Thoracic aorta (tissue), 2 donors: ENCODE measurements at regions not wholly inside any gene's neighbourhood (a gene's known extent, or its start where the extent isn't known, plus 50 kb on each side); places are given as distances from the start of the nearest gene placed in this dataset.

ENCODE experiments used
- ATAC-seq: fragments of 150-250 bp; one replicate; pipeline ENCODE4 v1.8.0; 2017; ENCODE audit warnings: low read depth; ENCODE audit not compliant: insufficient number of reproducible peaks, low FRiP score
- DNase-seq: peaks from one replicate; pipeline ENCODE4 v3.0.0-alpha.2; 2020; ENCODE audit warnings: low spot score
- H3K27ac ChIP-seq, 2 donors: fragments of 200-600 bp; sonication (generic); 1 replicate in 1 of 2; 2 replicates in 1 of 2; pipeline ENCODE4 v1.5.1; 2016; ENCODE audit warnings: mild to moderate bottlenecking in 2 of 2, moderate library complexity in 2 of 2
- H3K27me3 ChIP-seq: fragments of 200-600 bp; sonication (generic); replicated peaks from 2 replicates; pipeline ENCODE4 v1.6.0; 2016; ENCODE audit warnings: mild to moderate bottlenecking; ENCODE audit not compliant: insufficient read depth
- H3K36me3 ChIP-seq: fragments of 200-600 bp; sonication (generic); one replicate; pipeline ENCODE4 v1.5.1; 2016
- H3K4me1 ChIP-seq, 2 donors: fragments of 200-600 bp; sonication (generic); 1 replicate in 1 of 2; 2 replicates in 1 of 2; pipeline versions ENCODE4 v1.5.1 to v1.6.0; 2016; ENCODE audit warnings: low read depth in 2 of 2, mild to moderate bottlenecking in 1 of 2; ENCODE audit not compliant: control insufficient read depth in 1 of 2
- H3K4me3 ChIP-seq: fragments of 200-600 bp; sonication (generic); 2 replicates; pipeline ENCODE4 v1.5.1; 2016; ENCODE audit warnings: mild to moderate bottlenecking
- H3K9me3 ChIP-seq: fragments of 200-600 bp; sonication (generic); 2 replicates; pipeline ENCODE4 v1.5.1; 2016
- CTCF ChIP-seq: fragments of 200-600 bp; sonication (generic); IDR thresholded peaks from one replicate; pipeline ENCODE4 v1.5.1; 2019; ENCODE audit warnings: antibody characterized with exemption

GRCh38 chr5:136768457-136768856, 403.1 kb upstream of the TRPC7 start:
- DNase-seq (no peak), ATAC-seq (no peak)
- Histone ChIP-seq H3K36me3 (no peaks in the 10 kb centered on the region), H3K4me1 (no peaks in the 10 kb centered on the region), H3K4me3 (no peak overlapping the region), H3K9me3 (no peaks in the 10 kb centered on the region), H3K27ac (no peak overlapping the region), H3K27me3 (no peaks in the 10 kb centered on the region)
- TF ChIP-seq CTCF: no peak

GRCh38 chr5:136766456-136766855, 401.1 kb upstream of the TRPC7 start:
- no peaks in the 10 kb centered on the region for H3K36me3 ChIP-seq
- H3K4me1 ChIP-seq: no peaks in the 10 kb centered on the region
- no peak for DNase-seq
- TF ChIP-seq CTCF: no peak
- H3K4me3 ChIP-seq: no peak overlapping the region
- H3K9me3 ChIP-seq: no peaks in the 10 kb centered on the region
- no peak overlapping the region for H3K27ac ChIP-seq
- no peak for ATAC-seq
- H3K27me3 ChIP-seq: no peaks in the 10 kb centered on the region

DNA sequence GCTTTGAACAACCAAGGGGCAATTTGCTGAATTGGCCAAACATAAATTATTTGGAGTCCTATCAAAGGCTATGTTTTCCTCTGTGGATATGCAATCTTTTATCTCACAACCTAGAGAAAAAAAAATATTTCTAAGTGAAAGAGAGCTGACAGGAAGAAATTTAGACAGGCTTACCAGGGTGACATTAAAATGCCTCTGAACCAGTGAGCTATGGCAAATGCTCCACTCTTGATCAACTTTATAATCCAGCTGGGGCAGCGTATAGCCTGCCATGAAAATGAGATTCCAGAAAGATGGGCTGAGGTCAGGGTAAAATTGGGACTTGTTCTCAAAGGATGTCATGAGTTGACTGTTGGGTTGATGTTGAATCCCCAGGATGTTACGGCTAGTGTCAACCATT, 399.3 kb upstream of the TRPC7 start:
- H3K9me3 ChIP-seq: no peaks in the 10 kb centered on the region
- no peak for TF ChIP-seq CTCF
- H3K4me1 ChIP-seq: no peaks in the 10 kb centered on the region
- no peak overlapping the region for H3K4me3 ChIP-seq
- DNase-seq (no peak), ATAC-seq (no peak)
- no peaks in the 10 kb centered on the region for H3K27me3 ChIP-seq
- no peaks in the 10 kb centered on the region for H3K36me3 ChIP-seq
- no peak overlapping the region for H3K27ac ChIP-seq

GRCh38 chr5:136763548-136763947, 398.2 kb upstream of the TRPC7 start:
- ATAC-seq (no peak), DNase-seq (no peak)
- H3K9me3 ChIP-seq: no peaks in the 10 kb centered on the region
- H3K27me3 ChIP-seq: no peaks in the 10 kb centered on the region
- no peaks in the 10 kb centered on the region for H3K4me1 ChIP-seq
- H3K36me3 ChIP-seq: no peaks in the 10 kb centered on the region
- TF ChIP-seq CTCF: no peak
- H3K4me3 ChIP-seq: no peak overlapping the region
- H3K27ac ChIP-seq: no peak overlapping the region

DNA sequence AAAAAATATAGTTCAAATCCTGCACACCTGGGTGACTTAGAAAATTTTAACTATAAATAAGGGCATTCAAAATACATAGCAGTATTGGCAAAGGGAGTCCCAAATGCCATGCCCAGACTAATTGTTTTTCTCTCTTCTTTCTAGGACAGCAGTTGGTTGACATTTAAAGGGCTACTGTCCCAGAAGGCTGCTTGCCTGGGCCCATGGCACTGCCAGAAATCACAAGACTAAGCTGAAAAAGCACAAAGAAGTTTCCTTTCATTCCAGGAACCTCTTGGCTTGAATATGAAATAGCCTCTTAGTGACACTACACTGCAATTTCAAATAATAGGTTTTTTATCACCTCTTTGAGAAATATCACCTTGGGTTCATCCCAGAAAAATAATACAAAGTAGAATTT, 388.9 kb upstream of the TRPC7 start:
- Histone ChIP-seq H3K27ac (no peak overlapping the region), H3K27me3 (no peaks in the 10 kb centered on the region), H3K36me3 (no peaks in the 10 kb centered on the region), H3K4me3 (no peak overlapping the region), H3K4me1 (no peaks in the 10 kb centered on the region), H3K9me3 (no peaks in the 10 kb centered on the region)
- TF ChIP-seq CTCF: no peak
- ATAC-seq: no peak
- DNase-seq: no peak
